K562 (cell line): ENCODE measurements at regions not wholly inside any gene's neighbourhood (a gene's known extent, or its start where the extent isn't known, plus 50 kb on each side); places are given as distances from the start of the nearest gene placed in this dataset.

Source experiments
- ATAC-seq: fragments of 200-7000 bp; cut with Tn5 transposase; 3 replicates; pipeline ENCODE4 v1.9.1; 2020; ENCODE audit warnings: moderate library complexity
- BruUV-seq: library from RNA; stranded (reverse); fragments of 400-500 nt; replicated peaks from 2 replicates; lab custom pipeline; 2021; lab: Mats Ljungman, UMichigan
- CTCF ChIA-PET: fragments of 300-600 bp; formaldehyde crosslinking; extraction: SDS; loops from one replicate; lab custom pipeline; 2021; ENCODE audit warnings: low intra/inter-chr PET ratio; lab: Yijun Ruan, JAX
- POLR2A ChIA-PET: fragments of 300-600, 350-650 bp; sonication (Branson Sonifier 250); formaldehyde crosslinking; extraction: SDS; loops from one replicate; lab custom pipeline; 2021; ENCODE audit warnings: antibody characterized with exemption, inconsistent platforms; lab: Yijun Ruan, JAX
- DNase-seq, 4 experiments: peaks; one replicate each; pipeline versions ENCODE4 v3.0.0 to v3.0.0-alpha.2; 2011 to 2018; ENCODE audit warnings: low spot score in 3 of 4, mixed read lengths in 3 of 4; ENCODE audit errors: extremely low read depth in 1 of 4
- FAIRE-seq: peaks from 2 replicates; lab custom pipeline; 2011; peaks lifted over from hg19 to GRCh38; lab: Jason Lieb, UNC
- H2AFZ ChIP-seq: 2 replicates; pipeline ENCODE4 v1.6.0; 2011; ENCODE audit warnings: low read depth, low read length, control low read depth, inconsistent platforms
- H3K27ac ChIP-seq: fragments of 200-600 bp; 3 replicates; pipeline ENCODE4 v1.8.0; 2011; ENCODE audit warnings: low read depth, mild to moderate bottlenecking, control low read depth, inconsistent platforms, low read length, moderate library complexity, mixed read lengths; ENCODE audit errors: extremely low read depth
- H3K27me3 ChIP-seq, 2 experiments: fragments of 300-600 bp in 1 of 2; 2 replicates in 1 of 2; 3 replicates in 1 of 2; pipeline versions ENCODE4 v1.6.0 to v1.8.0; 2011; ENCODE audit warnings: inconsistent platforms in 2 of 2, low read length in 2 of 2, mild to moderate bottlenecking in 1 of 2, mixed read lengths in 1 of 2, moderate library complexity in 1 of 2; ENCODE audit not compliant: control insufficient read depth in 2 of 2, insufficient read depth in 2 of 2
- H3K36me3 ChIP-seq: fragments of 300-600 bp; 3 replicates; pipeline ENCODE4 v1.8.0; 2011; ENCODE audit warnings: mild to moderate bottlenecking, low read length, inconsistent platforms; ENCODE audit not compliant: control insufficient read depth, insufficient read depth
- H3K4me1 ChIP-seq, 2 experiments: fragments of 200-600 bp in 1 of 2; replicated peaks in 1 of 2; 2 replicates in 1 of 2; 3 replicates in 1 of 2; pipeline versions ENCODE4 v1.5.1 to v1.8.0; 2011; ENCODE audit warnings: inconsistent platforms in 2 of 2, low read length in 2 of 2, mild to moderate bottlenecking in 1 of 2, mixed read lengths in 1 of 2, moderate library complexity in 1 of 2; ENCODE audit not compliant: control insufficient read depth in 2 of 2, insufficient read depth in 2 of 2
- H3K4me2 ChIP-seq: 2 replicates; pipeline ENCODE4 v1.6.1; 2011; ENCODE audit warnings: low read length, control low read depth, inconsistent platforms, mixed read lengths; ENCODE audit not compliant: insufficient read depth
- H3K4me3 ChIP-seq: fragments of 200-600 bp; sonication (generic), shearing (Covaris generic); 2 replicates; pipeline ENCODE4 v1.5.1; 2016; ENCODE audit warnings: control low read depth, inconsistent platforms
- H3K79me2 ChIP-seq: fragments of 200-600 bp; 3 replicates; pipeline ENCODE4 v1.8.0; 2011; ENCODE audit warnings: low read length, inconsistent platforms; ENCODE audit not compliant: control insufficient read depth, insufficient read depth
- H3K9ac ChIP-seq, 2 experiments: 2 replicates each; pipeline versions ENCODE4 v1.6.0 to v1.6.1; 2011; ENCODE audit warnings: low read depth in 2 of 2, low read length in 2 of 2, control low read depth in 1 of 2, inconsistent platforms in 1 of 2, mild to moderate bottlenecking in 1 of 2, mixed read lengths in 1 of 2; ENCODE audit not compliant: insufficient read depth in 1 of 2
- H3K9me1 ChIP-seq: one replicate; pipeline ENCODE4 v1.6.0; 2011; ENCODE audit warnings: inconsistent platforms, mild to moderate bottlenecking, low read length, moderate library complexity; ENCODE audit not compliant: control insufficient read depth, insufficient read depth
- H3K9me3 ChIP-seq: replicated peaks from 2 replicates; pipeline ENCODE4 v1.5.1; 2011; ENCODE audit warnings: low read depth, low read length, inconsistent platforms; ENCODE audit not compliant: control insufficient read depth, insufficient read depth
- H4K20me1 ChIP-seq: replicated peaks from 2 replicates; pipeline ENCODE4 v1.6.1; 2011; ENCODE audit warnings: low read length, inconsistent platforms, mixed read lengths; ENCODE audit not compliant: control insufficient read depth, insufficient read depth
- FOXK1 ChIP-seq: sonication (generic); formaldehyde crosslinking; IDR thresholded peaks from 2 replicates; pipeline ENCODE4 v1.8.0; 2022; ENCODE audit warnings: missing genetic modification reagents, mild to moderate bottlenecking, borderline replicate concordance
- RBFOX2 ChIP-seq: fragments of 200-400 bp; formaldehyde crosslinking; IDR thresholded peaks from 2 replicates; pipeline ENCODE4 v1.6.1; 2017; ENCODE audit warnings: low read depth, mild to moderate bottlenecking, low read length, moderate library complexity
- TBP ChIP-seq: optimal IDR thresholded peaks from 2 replicates; pipeline ENCODE3; 2011; ENCODE audit warnings: low read depth, low read length, improper control_type of control experiment
- ZFP1 ChIP-seq: fragments of 450-650 bp; formaldehyde crosslinking; IDR thresholded peaks from 2 replicates; pipeline ENCODE4 v1.4.0; 2020; ENCODE audit warnings: mild to moderate bottlenecking, mixed read lengths
- ZNF140 ChIP-seq: fragments of 250-450 bp; sonication (Bioruptor Pico); IDR thresholded peaks from 2 replicates; pipeline ENCODE4 v1.8.0; 2021; ENCODE audit warnings: moderate library complexity, mild to moderate bottlenecking, inconsistent platforms
- WGBS: fragments of 100-300 bp; shearing (Covaris generic); methylation state at CpG from one replicate; pipeline ENCODE4 v1.1.6; 2016; ENCODE audit warnings: low coverage, mixed read lengths; ENCODE audit not compliant: insufficient coverage; ENCODE audit errors: missing lambda C conversion rate; 5-methylcytosine and 5-hydroxymethylcytosine counted together
- in situ Hi-C: fragments of 300-500 bp; cut with MboI; formaldehyde crosslinking; loops from 4 replicates; pipeline ENCODE4 v1.15.0; 2018; ENCODE audit warnings: inconsistent platforms, mixed read lengths
- intact Hi-C: fragments of 100-400 bp; cut with micrococcal nuclease; formaldehyde crosslinking; loops from 2 replicates; pipeline ENCODE4 v1.14.2; 2022
- TF ChIP-seq, protein P1 (sequence below): sonication (generic); formaldehyde crosslinking; IDR thresholded peaks from 2 replicates; pipeline ENCODE4 v1.8.1; 2023; ENCODE audit warnings: missing genetic modification reagents, mild to moderate bottlenecking, borderline replicate concordance
- TF ChIP-seq, protein P2 (sequence below): fragments of 450-650 bp; IDR thresholded peaks from 2 replicates; pipeline ENCODE4 v1.6.1; 2018; ENCODE audit warnings: mild to moderate bottlenecking, low read depth; ENCODE audit not compliant: partially characterized antibody
- TF ChIP-seq, protein P3 (sequence below): fragments of 250-450 bp; sonication (Bioruptor Pico); IDR thresholded peaks from 2 replicates; pipeline ENCODE4 v1.4.0; 2020; ENCODE audit warnings: mild to moderate bottlenecking, moderate library complexity
- TF ChIP-seq, protein P4 (sequence below), 2 experiments: fragments of 450-650 bp in 1 of 2; sonication (generic) in 1 of 2; formaldehyde crosslinking in 1 of 2; IDR thresholded peaks in 1 of 2; conservative IDR thresholded peaks in 1 of 2; 2 replicates each; pipeline versions ENCODE4 v1.6.1 to v1.8.1; 2016 to 2023; ENCODE audit warnings: mild to moderate bottlenecking in 2 of 2, moderate library complexity in 2 of 2, inconsistent platforms in 1 of 2, missing genetic modification reagents in 1 of 2
- TF ChIP-seq, protein P5 (sequence below): fragments of 450-650 bp; formaldehyde crosslinking; IDR thresholded peaks from 2 replicates; pipeline ENCODE4 v1.4.0; 2022; ENCODE audit warnings: missing genetic modification characterization

DNA sequence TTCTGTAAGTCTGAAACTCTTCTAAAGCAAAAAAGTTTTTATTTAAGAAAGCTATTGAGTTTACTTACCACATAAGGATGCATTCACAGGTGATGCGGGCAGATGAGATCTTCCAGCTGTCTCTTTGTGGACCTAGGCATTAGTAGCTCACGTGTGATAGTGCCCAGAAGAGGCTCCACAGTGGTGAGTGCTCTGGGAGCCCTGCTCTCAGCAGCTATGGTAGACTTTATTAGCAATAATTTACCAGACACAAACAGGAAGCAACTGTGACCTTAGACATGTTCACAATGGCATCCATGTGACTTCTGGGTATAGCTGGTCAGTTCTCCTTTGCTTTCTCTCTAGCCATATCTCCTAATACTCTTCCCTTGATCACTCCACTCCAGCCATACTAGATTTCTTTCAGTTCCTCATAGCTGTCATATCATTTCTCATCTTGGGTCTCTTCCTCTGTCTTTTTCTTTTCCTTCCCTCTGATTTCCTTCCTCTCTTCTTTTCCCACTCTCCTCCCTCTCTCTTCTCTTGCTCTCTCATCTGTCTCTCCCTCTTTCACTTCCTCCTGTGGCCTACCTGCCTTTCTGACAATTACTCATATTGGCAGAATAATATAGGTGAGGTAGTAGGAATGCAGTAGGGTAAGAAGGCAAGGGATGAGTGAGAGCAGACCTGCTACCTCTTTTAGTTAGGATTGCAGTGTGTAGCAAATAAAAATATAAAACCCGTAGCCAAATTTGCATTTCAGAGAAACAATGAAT, 75.2 kb upstream of the SCAF11 start:
- Histone ChIP-seq H3K9ac (no peak overlapping the region), H3K27ac (no peak overlapping the region), H3K4me1 (no peaks in the 10 kb centered on the region; a peak in 1 of 5 replicates), H3K27me3 (no peaks in the 10 kb centered on the region; a peak in 1 of 5 replicates), H3K9me3 (no peaks in the 10 kb centered on the region), H3K4me3 (no peak overlapping the region), H3K36me3 (no peaks in the 10 kb centered on the region), H3K79me2 (no peaks in the 10 kb centered on the region), H3K9me1 (no peaks in the 10 kb centered on the region), H3K4me2 (no peak overlapping the region), H4K20me1 (no peaks in the 10 kb centered on the region), H2AFZ (no peak overlapping the region)
- DNase-seq: no peak
- ChIA-PET CTCF (no interaction called here), POLR2A (interaction anchor here (0.5 kb wide), 1 partner anchor 85 kb away, joined by 3 read pairs; no protein-coding TSS in a partner anchor)
- ATAC-seq: no peak
- BruUV-seq: no TSS peak
- WGBS: 6% methylated on average over 3 of the region's 3 CpGs
- FAIRE-seq: no peak
- in situ Hi-C loops: no loop called here
- intact Hi-C loops: no loop called here
- TF ChIP-seq RBFOX2 (no peak), FOXK1 (no peak), ZNF140 (CRISPR knock-in tag) (no peak), TBP (no peak), ZFP1 (CRISPR knock-in tag) (no peak)
- TF ChIP-seq, protein P1, sequence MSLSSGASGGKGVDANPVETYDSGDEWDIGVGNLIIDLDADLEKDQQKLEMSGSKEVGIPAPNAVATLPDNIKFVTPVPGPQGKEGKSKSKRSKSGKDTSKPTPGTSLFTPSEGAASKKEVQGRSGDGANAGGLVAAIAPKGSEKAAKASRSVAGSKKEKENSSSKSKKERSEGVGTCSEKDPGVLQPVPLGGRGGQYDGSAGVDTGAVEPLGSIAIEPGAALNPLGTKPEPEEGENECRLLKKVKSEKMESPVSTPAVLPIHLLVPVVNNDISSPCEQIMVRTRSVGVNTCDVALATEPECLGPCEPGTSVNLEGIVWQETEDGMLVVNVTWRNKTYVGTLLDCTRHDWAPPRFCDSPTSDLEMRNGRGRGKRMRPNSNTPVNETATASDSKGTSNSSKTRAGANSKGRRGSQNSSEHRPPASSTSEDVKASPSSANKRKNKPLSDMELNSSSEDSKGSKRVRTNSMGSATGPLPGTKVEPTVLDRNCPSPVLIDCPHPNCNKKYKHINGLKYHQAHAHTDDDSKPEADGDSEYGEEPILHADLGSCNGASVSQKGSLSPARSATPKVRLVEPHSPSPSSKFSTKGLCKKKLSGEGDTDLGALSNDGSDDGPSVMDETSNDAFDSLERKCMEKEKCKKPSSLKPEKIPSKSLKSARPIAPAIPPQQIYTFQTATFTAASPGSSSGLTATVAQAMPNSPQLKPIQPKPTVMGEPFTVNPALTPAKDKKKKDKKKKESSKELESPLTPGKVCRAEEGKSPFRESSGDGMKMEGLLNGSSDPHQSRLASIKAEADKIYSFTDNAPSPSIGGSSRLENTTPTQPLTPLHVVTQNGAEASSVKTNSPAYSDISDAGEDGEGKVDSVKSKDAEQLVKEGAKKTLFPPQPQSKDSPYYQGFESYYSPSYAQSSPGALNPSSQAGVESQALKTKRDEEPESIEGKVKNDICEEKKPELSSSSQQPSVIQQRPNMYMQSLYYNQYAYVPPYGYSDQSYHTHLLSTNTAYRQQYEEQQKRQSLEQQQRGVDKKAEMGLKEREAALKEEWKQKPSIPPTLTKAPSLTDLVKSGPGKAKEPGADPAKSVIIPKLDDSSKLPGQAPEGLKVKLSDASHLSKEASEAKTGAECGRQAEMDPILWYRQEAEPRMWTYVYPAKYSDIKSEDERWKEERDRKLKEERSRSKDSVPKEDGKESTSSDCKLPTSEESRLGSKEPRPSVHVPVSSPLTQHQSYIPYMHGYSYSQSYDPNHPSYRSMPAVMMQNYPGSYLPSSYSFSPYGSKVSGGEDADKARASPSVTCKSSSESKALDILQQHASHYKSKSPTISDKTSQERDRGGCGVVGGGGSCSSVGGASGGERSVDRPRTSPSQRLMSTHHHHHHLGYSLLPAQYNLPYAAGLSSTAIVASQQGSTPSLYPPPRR (CRISPR knock-in tag): no peak
- TF ChIP-seq, protein P2, sequence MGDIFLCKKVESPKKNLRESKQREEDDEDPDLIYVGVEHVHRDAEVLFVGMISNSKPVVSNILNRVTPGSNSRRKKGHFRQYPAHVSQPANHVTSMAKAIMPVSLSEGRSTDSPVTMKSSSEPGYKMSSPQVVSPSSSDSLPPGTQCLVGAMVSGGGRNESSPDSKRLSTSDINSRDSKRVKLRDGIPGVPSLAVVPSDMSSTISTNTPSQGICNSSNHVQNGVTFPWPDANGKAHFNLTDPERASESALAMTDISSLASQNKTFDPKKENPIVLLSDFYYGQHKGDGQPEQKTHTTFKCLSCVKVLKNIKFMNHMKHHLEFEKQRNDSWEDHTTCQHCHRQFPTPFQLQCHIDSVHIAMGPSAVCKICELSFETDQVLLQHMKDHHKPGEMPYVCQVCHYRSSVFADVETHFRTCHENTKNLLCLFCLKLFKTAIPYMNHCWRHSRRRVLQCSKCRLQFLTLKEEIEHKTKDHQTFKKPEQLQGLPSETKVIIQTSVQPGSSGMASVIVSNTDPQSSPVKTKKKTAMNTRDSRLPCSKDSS: no peak
- TF ChIP-seq, protein P3, sequence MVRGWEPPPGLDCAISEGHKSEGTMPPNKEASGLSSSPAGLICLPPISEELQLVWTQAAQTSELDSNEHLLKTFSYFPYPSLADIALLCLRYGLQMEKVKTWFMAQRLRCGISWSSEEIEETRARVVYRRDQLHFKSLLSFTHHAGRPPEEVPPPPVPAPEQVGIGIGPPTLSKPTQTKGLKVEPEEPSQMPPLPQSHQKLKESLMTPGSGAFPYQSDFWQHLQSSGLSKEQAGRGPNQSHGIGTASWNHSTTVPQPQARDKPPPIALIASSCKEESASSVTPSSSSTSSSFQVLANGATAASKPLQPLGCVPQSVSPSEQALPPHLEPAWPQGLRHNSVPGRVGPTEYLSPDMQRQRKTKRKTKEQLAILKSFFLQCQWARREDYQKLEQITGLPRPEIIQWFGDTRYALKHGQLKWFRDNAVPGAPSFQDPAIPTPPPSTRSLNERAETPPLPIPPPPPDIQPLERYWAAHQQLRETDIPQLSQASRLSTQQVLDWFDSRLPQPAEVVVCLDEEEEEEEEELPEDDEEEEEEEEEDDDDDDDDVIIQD (CRISPR knock-in tag): no peak
- TF ChIP-seq, protein P4, sequence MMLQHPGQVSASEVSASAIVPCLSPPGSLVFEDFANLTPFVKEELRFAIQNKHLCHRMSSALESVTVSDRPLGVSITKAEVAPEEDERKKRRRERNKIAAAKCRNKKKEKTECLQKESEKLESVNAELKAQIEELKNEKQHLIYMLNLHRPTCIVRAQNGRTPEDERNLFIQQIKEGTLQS (IDR thresholded peaks at IDR 0.05): no peak
- TF ChIP-seq, protein P4 (CRISPR knock-in tag; conservative IDR thresholded peaks at IDR 0.05): no peak
- TF ChIP-seq, protein P5, sequence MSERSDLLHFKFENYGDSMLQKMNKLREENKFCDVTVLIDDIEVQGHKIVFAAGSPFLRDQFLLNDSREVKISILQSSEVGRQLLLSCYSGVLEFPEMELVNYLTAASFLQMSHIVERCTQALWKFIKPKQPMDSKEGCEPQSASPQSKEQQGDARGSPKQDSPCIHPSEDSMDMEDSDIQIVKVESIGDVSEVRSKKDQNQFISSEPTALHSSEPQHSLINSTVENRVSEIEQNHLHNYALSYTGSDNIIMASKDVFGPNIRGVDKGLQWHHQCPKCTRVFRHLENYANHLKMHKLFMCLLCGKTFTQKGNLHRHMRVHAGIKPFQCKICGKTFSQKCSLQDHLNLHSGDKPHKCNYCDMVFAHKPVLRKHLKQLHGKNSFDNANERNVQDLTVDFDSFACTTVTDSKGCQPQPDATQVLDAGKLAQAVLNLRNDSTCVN (CRISPR knock-in tag): no peak
